Natural killer cell (primary cell): ENCODE measurements at regions not wholly inside any gene's neighbourhood (a gene's known extent, or its start where the extent isn't known, plus 50 kb on each side); places are given as distances from the start of the nearest gene placed in this dataset.

Experiments
- ATAC-seq, 3 donors: fragments of 150-1000 bp in 2 of 3; fragments of 200-7000 bp in 1 of 3; cut with Tn5 transposase; 1 replicate in 1 of 3; 2 replicates in 2 of 3; pipeline ENCODE4 v1.10.0; 2021; ENCODE audit warnings: mild to moderate bottlenecking in 2 of 3, moderate library complexity in 2 of 3
- DNase-seq, 2 donors: peaks; one replicate each; pipeline versions ENCODE4 v3.0.0 to v3.0.0-alpha.2; 2013 to 2021; ENCODE audit warnings: mixed read lengths in 1 of 2
- H3K27ac ChIP-seq: one replicate; pipeline ENCODE4 v1.5.1; 2013; ENCODE audit warnings: mild to moderate bottlenecking, low read length
- H3K27me3 ChIP-seq: one replicate; pipeline ENCODE4 v1.6.1; 2013; ENCODE audit warnings: low read length; ENCODE audit not compliant: control insufficient read depth, insufficient read depth
- H3K36me3 ChIP-seq: one replicate; pipeline ENCODE4 v1.6.1; 2013; ENCODE audit warnings: low read length; ENCODE audit not compliant: control insufficient read depth, insufficient read depth
- H3K4me1 ChIP-seq: one replicate; pipeline ENCODE4 v1.6.1; 2013; ENCODE audit warnings: low read length; ENCODE audit not compliant: control insufficient read depth, insufficient read depth
- H3K4me3 ChIP-seq: one replicate; pipeline ENCODE4 v1.5.1; 2013; ENCODE audit warnings: low read length
- H3K9me3 ChIP-seq: one replicate; pipeline ENCODE4 v1.6.1; 2013; ENCODE audit warnings: low read length; ENCODE audit not compliant: control insufficient read depth, insufficient read depth
- H3K27ac Mint-ChIP-seq, 2 donors: one replicate each; pipeline ENCODE4 v1.8.0; 2022; ENCODE audit warnings: mild to moderate bottlenecking in 2 of 2, mixed read lengths in 2 of 2, moderate library complexity in 1 of 2
- H3K27me3 Mint-ChIP-seq, 2 donors: one replicate each; pipeline ENCODE4 v1.8.0; 2022; ENCODE audit warnings: low read depth in 2 of 2, mixed read lengths in 2 of 2
- H3K36me3 Mint-ChIP-seq: one replicate; pipeline ENCODE4 v1.8.0; 2022; ENCODE audit warnings: mixed read lengths
- H3K4me1 Mint-ChIP-seq, 2 donors: one replicate each; pipeline ENCODE4 v1.8.0; 2022; ENCODE audit warnings: mixed read lengths in 2 of 2
- H3K4me3 Mint-ChIP-seq: one replicate; pipeline ENCODE4 v1.8.0; 2022; ENCODE audit warnings: mild to moderate bottlenecking, moderate library complexity, mixed read lengths
- H3K9me3 Mint-ChIP-seq, 2 donors: one replicate each; pipeline ENCODE4 v1.8.0; 2022; ENCODE audit warnings: mixed read lengths in 2 of 2
- WGBS: methylation state at CpG from one replicate; pipeline ENCODE4 v1.1.7; 2013; ENCODE audit warnings: missing lambda C conversion rate; ENCODE audit not compliant: insufficient coverage; 5-methylcytosine and 5-hydroxymethylcytosine counted together
- intact Hi-C: fragments of 100-400 bp; cut with micrococcal nuclease; formaldehyde crosslinking; loops from one replicate; pipeline ENCODE4 v1.14.2; 2022
- TF ChIP-seq, protein P1 (sequence below): fragments of 200-600 bp; IDR thresholded peaks from one replicate; pipeline ENCODE4 v1.8.0; 2022; ENCODE audit warnings: antibody characterized with exemption

- intact Hi-C loops: no loop called here
- Histone ChIP-seq H3K4me3 (no peak overlapping the region), H3K4me1 (no peaks in the 10 kb centered on the region), H3K27ac (no peak overlapping the region), H3K27me3 (no peaks in the 10 kb centered on the region), H3K9me3 (no peaks in the 10 kb centered on the region), H3K36me3 (no peaks in the 10 kb centered on the region)
- no peak for ATAC-seq
- Mint-ChIP-seq H3K4me1 (no peaks in the 10 kb centered on the region), H3K9me3 (peaks cover 0 to 2% of the 10 kb centered on the region in 2 donors), H3K27ac (no peak overlapping the region), H3K27me3 (no peaks in the 10 kb centered on the region), H3K4me3 (no peak overlapping the region), H3K36me3 (no peaks in the 10 kb centered on the region)
- TF ChIP-seq, protein P1, sequence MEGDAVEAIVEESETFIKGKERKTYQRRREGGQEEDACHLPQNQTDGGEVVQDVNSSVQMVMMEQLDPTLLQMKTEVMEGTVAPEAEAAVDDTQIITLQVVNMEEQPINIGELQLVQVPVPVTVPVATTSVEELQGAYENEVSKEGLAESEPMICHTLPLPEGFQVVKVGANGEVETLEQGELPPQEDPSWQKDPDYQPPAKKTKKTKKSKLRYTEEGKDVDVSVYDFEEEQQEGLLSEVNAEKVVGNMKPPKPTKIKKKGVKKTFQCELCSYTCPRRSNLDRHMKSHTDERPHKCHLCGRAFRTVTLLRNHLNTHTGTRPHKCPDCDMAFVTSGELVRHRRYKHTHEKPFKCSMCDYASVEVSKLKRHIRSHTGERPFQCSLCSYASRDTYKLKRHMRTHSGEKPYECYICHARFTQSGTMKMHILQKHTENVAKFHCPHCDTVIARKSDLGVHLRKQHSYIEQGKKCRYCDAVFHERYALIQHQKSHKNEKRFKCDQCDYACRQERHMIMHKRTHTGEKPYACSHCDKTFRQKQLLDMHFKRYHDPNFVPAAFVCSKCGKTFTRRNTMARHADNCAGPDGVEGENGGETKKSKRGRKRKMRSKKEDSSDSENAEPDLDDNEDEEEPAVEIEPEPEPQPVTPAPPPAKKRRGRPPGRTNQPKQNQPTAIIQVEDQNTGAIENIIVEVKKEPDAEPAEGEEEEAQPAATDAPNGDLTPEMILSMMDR: no peak
- WGBS: 100% methylated on average over 1 of the region's 2 CpGs
- DNase-seq: no peak
Observed at GRCh38 chr13:103153466-103153865, 87.2 kb upstream of the SLC10A2 start.

- no peaks in the 10 kb centered on the region for H3K36me3 Mint-ChIP-seq
- intact Hi-C loops: no loop called here
- peaks cover 0 to 3% of the 10 kb centered on the region in 2 donors for H3K27me3 Mint-ChIP-seq
- H3K4me1 Mint-ChIP-seq: no peaks in the 10 kb centered on the region
- peaks cover 0 to 2% of the 10 kb centered on the region in 2 donors for H3K9me3 Mint-ChIP-seq
- no peaks in the 10 kb centered on the region for H3K4me1 ChIP-seq
- H3K36me3 ChIP-seq: no peaks in the 10 kb centered on the region
- DNase-seq: no peak
- TF ChIP-seq, protein P1: no peak
- no peak overlapping the region for H3K27ac ChIP-seq
- no peaks in the 10 kb centered on the region for H3K9me3 ChIP-seq
- no peak for ATAC-seq
- H3K27me3 ChIP-seq: no peaks in the 10 kb centered on the region
- WGBS: 90% methylated on average over 9 of the region's 9 CpGs
- H3K4me3 ChIP-seq: no peak overlapping the region
- no peak overlapping the region for H3K4me3 Mint-ChIP-seq
- no peak overlapping the region for H3K27ac Mint-ChIP-seq
Observed at GRCh38 chr13:103147961-103148360, 81.7 kb upstream of the SLC10A2 start.

- Histone ChIP-seq H3K4me1 (no peaks in the 10 kb centered on the region), H3K9me3 (no peaks in the 10 kb centered on the region), H3K27ac (no peak overlapping the region), H3K4me3 (no peak overlapping the region), H3K36me3 (no peaks in the 10 kb centered on the region), H3K27me3 (no peaks in the 10 kb centered on the region)
- H3K4me3 Mint-ChIP-seq: no peak overlapping the region
- no peaks in the 10 kb centered on the region for H3K36me3 Mint-ChIP-seq
- no peaks in the 10 kb centered on the region for H3K4me1 Mint-ChIP-seq
- ATAC-seq (no peak), DNase-seq (no peak)
- peaks cover 0 to 3% of the 10 kb centered on the region in 2 donors for H3K27me3 Mint-ChIP-seq
- intact Hi-C loops: no loop called here
- TF ChIP-seq, protein P1: no peak
- H3K27ac Mint-ChIP-seq: no peak overlapping the region
- peaks cover 0 to 6% of the 10 kb centered on the region in 2 donors for H3K9me3 Mint-ChIP-seq
- WGBS: 100% methylated on average over 1 of the region's 1 CpG
Observed at GRCh38 chr13:103145442-103145841, 79.2 kb upstream of the SLC10A2 start.

- DNase-seq (no peak), ATAC-seq (no peak)
- H3K4me3 ChIP-seq: no peak overlapping the region
- Mint-ChIP-seq H3K4me1 (no peaks in the 10 kb centered on the region), H3K27ac (no peak overlapping the region), H3K36me3 (no peaks in the 10 kb centered on the region), H3K9me3 (peaks cover 2 to 6% of the 10 kb centered on the region in 2 donors), H3K4me3 (no peak overlapping the region), H3K27me3 (peaks cover 0 to 3% of the 10 kb centered on the region in 2 donors)
- no peaks in the 10 kb centered on the region for H3K9me3 ChIP-seq
- H3K36me3 ChIP-seq: no peaks in the 10 kb centered on the region
- no peak overlapping the region for H3K27ac ChIP-seq
- H3K27me3 ChIP-seq: no peaks in the 10 kb centered on the region
- TF ChIP-seq, protein P1: no peak
- intact Hi-C loops: no loop called here
- no peaks in the 10 kb centered on the region for H3K4me1 ChIP-seq
Observed at GRCh38 chr13:103143432-103143831, 77.2 kb upstream of the SLC10A2 start.
